Dendritic cell treated with granulocyte-macrophage colony-stimulating factor and Interleukin-4, amounts not matched to agents 40 ng/mL and 50 ng/mL, for 4 days (primary cell): ENCODE measurements at regions not wholly inside any gene's neighbourhood (a gene's known extent, or its start where the extent isn't known, plus 50 kb on each side); places are given as distances from the start of the nearest gene placed in this dataset.
"Not testable (repeated sequence)": the region's sequence is repeated elsewhere in the genome, so short reads cannot be mapped to it uniquely, and the experiment has no call there.

ENCODE experiments used
- H3K27ac Mint-ChIP-seq: one replicate; pipeline ENCODE4 v1.8.0; 2022; ENCODE audit warnings: mild to moderate bottlenecking, mixed read lengths
- H3K27me3 Mint-ChIP-seq: one replicate; pipeline ENCODE4 v1.8.0; 2022; ENCODE audit warnings: mild to moderate bottlenecking, mixed read lengths
- H3K36me3 Mint-ChIP-seq: one replicate; pipeline ENCODE4 v1.8.0; 2022; ENCODE audit warnings: low read depth, mixed read lengths
- H3K4me1 Mint-ChIP-seq: one replicate; pipeline ENCODE4 v1.8.0; 2022; ENCODE audit warnings: low read depth, mixed read lengths
- H3K4me3 Mint-ChIP-seq: one replicate; pipeline ENCODE4 v1.8.0; 2022; ENCODE audit warnings: mild to moderate bottlenecking, moderate library complexity, mixed read lengths
- H3K9me3 Mint-ChIP-seq: one replicate; pipeline ENCODE4 v1.8.0; 2022; ENCODE audit warnings: mixed read lengths
- intact Hi-C: fragments of 100-400 bp; cut with micrococcal nuclease; formaldehyde crosslinking; loops from one replicate; pipeline ENCODE4 v1.15.0; 2022

DNA sequence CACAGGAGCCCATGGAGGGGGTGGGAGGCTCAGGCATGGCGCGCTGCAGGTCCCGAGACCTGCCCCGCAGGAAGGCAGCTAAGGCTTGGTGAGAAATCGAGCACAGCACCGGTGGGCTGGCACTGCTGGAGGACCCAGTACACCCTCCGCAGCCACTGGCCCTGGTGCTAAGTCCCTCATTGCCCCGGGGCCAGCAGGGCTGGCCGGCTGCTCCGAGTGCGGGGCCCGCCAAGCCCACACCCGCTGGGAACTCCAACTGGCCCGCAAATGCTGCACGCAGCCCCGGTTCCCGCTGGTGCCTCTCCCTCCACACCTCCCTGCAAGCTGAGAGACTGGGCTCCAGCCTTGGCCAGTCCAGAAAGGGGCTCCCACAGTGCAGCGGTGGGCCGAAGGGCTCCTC is 349.8 kb downstream of the POM121L12 start:
- H3K27ac Mint-ChIP-seq, H3K4me3 Mint-ChIP-seq, H3K27me3 Mint-ChIP-seq, H3K36me3 Mint-ChIP-seq, intact Hi-C loops, H3K4me1 Mint-ChIP-seq: not testable (repeated sequence)
- peaks cover 30% of the 10 kb centered on the region for H3K9me3 Mint-ChIP-seq

DNA sequence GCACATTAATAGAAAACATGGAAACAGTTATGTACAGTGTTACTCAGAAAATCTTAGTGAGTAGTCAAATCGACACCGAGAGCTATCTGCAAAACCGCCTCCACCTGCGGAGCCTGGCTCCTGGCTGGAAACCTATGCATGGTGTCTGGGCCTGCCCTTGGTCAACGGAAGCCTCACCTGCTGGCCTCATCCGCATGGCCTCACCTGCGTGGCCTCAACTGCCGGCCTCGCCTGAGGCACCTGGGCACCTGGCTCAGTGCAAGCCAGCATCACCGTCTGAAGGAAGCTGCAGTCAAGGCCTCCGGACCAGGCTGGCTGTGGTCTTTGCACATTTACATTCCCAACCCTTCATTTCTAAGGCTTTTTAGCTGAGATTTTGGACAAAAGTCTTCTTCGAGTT is 352.1 kb downstream of the POM121L12 start:
- Mint-ChIP-seq H3K9me3 (peaks cover 30% of the 10 kb centered on the region), H3K27ac (no peak overlapping the region), H3K4me3 (no peak overlapping the region), H3K36me3 (no peaks in the 10 kb centered on the region), H3K27me3 (no peaks in the 10 kb centered on the region), H3K4me1 (no peaks in the 10 kb centered on the region)
- intact Hi-C loops = no loop called here

DNA sequence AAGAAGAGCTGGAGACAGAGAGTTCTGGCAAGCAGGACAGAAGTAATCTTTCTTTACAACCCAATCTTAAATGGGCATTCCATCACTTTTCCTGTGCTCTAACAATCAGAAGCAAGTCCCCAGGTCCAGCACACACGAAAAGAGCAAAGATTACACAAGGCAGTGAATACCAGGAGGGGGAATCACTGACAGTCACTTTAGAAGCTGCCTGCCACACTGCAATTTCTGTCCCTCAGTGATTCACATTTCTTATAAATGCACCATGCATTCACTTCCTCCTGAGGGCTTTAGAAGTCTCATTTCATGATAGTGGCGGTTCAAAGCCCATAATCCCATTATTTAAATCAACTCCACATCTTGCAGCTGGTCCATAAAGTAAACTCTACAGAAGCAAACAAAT is 362.5 kb downstream of the POM121L12 start:
- Mint-ChIP-seq H3K4me1 (no peaks in the 10 kb centered on the region), H3K27ac (no peak overlapping the region), H3K4me3 (no peak overlapping the region), H3K27me3 (no peaks in the 10 kb centered on the region), H3K36me3 (no peaks in the 10 kb centered on the region), H3K9me3 (peaks cover 37% of the 10 kb centered on the region)
- intact Hi-C loops = no loop called here

DNA sequence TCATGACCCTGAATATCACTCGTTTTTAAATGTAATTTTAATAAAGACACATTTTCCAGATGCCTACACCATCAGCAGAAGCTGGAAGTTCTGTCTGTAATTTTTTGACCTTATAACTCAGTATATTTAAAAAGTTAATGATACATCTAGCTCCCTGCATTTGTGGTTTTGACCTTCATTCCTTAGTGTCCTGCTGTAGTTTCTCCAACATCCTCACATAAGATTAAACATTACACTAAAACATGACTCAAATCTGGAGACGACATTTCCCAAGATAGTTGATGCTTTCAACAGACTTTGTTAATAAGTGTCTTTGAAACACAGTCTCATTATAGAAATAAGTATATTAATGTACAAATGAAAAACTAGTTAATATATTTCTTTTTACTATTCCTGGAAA is 363.1 kb downstream of the POM121L12 start:
- no peak overlapping the region for H3K4me3 Mint-ChIP-seq
- no peaks in the 10 kb centered on the region for H3K36me3 Mint-ChIP-seq
- no peaks in the 10 kb centered on the region for H3K27me3 Mint-ChIP-seq
- H3K27ac Mint-ChIP-seq = no peak overlapping the region
- peaks cover 37% of the 10 kb centered on the region for H3K9me3 Mint-ChIP-seq
- H3K4me1 Mint-ChIP-seq = no peaks in the 10 kb centered on the region
- intact Hi-C loops = no loop called here

DNA sequence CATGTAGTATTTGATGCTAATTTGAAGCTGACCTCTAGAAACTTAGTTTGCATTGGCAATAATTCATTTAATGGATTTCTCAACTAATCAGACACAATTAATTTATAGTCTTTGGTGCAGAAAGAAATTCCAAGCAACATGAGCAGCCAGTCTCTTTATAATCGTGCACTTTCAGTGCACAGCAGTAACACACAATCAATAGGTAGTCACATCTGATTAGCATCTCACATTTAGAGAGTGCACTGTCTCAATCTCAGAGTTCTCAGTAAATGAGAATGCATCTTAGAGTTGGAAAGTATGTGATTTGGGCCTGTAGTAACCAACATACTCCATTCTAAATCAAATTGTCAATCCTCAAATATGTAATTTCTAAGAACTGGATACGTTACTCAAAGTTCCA is 377.6 kb downstream of the POM121L12 start:
- no peak overlapping the region for H3K4me3 Mint-ChIP-seq
- H3K9me3 Mint-ChIP-seq = peaks cover 42% of the 10 kb centered on the region
- H3K27ac Mint-ChIP-seq = no peak overlapping the region
- no peaks in the 10 kb centered on the region for H3K36me3 Mint-ChIP-seq
- intact Hi-C loops = no loop called here
- no peaks in the 10 kb centered on the region for H3K27me3 Mint-ChIP-seq
- H3K4me1 Mint-ChIP-seq = no peaks in the 10 kb centered on the region

DNA sequence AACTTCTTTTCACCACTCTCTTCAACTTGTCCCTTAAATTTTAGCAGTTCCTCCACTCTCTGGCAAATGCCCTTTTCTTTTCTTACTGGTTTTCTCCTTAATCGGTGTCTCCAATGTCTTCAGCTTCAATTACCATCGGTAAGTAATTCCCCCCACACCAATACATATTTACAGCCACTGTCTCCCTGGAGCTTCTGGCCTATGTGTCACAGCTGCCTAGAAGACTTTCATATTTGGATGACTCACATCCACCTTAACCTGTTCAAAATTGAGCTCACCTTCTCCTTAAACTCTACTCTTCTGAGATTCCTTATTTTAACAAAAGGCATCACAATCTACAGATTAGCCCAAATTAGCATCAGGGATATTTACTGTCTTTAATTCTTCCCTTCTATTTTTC is 380.4 kb downstream of the POM121L12 start:
- peaks cover 54% of the 10 kb centered on the region for H3K9me3 Mint-ChIP-seq
- intact Hi-C loops = no loop called here

DNA sequence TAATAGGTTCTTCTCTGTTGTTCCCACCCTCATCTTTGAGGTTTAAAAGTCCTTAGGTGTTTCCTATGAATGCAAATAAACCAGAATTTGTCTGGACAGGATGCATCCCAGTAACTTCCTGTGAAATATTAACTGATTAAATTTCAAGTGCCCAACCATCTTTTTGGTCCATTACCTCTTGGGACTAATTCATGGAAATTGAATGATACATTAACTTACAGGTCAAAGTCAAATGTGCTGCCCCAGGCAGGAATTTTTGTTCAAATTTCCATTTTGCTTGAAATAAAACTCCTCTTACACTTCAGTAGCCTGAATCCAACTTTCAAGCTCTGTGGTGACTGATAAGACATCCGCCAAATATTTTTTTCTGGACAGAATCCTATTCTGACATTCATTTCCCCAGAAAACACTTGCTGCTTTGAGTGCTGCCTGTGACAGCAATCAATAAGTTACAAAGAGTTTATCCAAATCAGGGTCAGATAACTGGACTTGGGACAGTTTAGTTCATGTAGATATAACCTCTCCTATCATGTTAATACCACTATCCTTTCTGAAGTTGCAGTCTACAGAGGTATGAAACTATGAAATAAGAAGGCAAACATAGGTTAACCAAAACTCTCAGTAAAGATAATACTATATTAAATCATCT is 383.5 kb downstream of the POM121L12 start:
- H3K27me3 Mint-ChIP-seq = no peaks in the 10 kb centered on the region
- H3K36me3 Mint-ChIP-seq = no peaks in the 10 kb centered on the region
- intact Hi-C loops = no loop called here
- peaks cover 47% of the 10 kb centered on the region for H3K9me3 Mint-ChIP-seq
- no peak overlapping the region for H3K4me3 Mint-ChIP-seq
- no peak overlapping the region for H3K27ac Mint-ChIP-seq
- no peaks in the 10 kb centered on the region for H3K4me1 Mint-ChIP-seq

More for the DNA sequence above, 380.4 kb downstream of the POM121L12 start:
- H3K36me3 Mint-ChIP-seq = no peaks in the 10 kb centered on the region
- H3K27ac Mint-ChIP-seq = no peak overlapping the region
- H3K4me1 Mint-ChIP-seq = no peaks in the 10 kb centered on the region
- H3K27me3 Mint-ChIP-seq = no peaks in the 10 kb centered on the region
- no peak overlapping the region for H3K4me3 Mint-ChIP-seq

DNA sequence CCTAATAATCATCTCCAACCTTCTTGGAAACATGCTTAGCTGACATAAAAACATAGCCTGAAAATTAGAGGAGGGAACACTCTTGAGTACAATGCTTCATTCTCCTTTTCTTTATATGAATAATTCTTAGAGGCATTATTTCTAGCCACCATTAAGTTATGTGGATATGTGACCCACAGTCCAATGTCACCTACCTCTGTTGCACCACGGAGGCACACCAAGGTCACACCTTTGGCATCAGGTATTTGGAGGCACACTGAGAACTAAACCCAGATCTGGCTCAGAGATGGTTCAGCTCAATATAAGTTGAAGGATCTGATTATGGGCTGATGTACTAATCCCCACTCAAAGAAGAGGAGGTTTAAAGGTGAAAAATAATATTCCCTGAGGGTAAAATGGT is 385.1 kb downstream of the POM121L12 start:
- Mint-ChIP-seq H3K27me3 (no peaks in the 10 kb centered on the region), H3K9me3 (peaks cover 38% of the 10 kb centered on the region), H3K27ac (no peak overlapping the region), H3K4me3 (no peak overlapping the region), H3K4me1 (no peaks in the 10 kb centered on the region), H3K36me3 (no peaks in the 10 kb centered on the region)
- intact Hi-C loops = no loop called here

DNA sequence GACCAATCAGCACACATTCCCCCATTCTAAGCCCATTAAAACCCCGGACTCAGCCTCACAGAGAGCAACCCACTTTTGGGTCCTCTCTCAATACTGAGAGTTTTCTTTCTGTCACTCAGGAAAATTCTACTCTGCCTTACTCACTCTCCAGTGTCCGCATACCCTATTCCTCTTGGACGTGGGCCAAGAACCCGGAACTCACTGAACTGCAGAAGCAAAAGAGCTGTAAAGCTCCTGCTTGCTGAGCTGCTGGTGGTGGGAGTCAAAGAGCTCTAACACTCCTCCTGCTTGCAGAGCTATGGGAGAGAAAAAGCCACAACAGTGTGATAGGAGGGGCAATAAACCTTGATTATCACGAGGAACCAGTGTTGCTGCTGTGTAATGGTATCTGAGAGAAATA is 386.9 kb downstream of the POM121L12 start:
- H3K36me3 Mint-ChIP-seq = no peaks in the 10 kb centered on the region
- peaks cover 44% of the 10 kb centered on the region for H3K9me3 Mint-ChIP-seq

DNA sequence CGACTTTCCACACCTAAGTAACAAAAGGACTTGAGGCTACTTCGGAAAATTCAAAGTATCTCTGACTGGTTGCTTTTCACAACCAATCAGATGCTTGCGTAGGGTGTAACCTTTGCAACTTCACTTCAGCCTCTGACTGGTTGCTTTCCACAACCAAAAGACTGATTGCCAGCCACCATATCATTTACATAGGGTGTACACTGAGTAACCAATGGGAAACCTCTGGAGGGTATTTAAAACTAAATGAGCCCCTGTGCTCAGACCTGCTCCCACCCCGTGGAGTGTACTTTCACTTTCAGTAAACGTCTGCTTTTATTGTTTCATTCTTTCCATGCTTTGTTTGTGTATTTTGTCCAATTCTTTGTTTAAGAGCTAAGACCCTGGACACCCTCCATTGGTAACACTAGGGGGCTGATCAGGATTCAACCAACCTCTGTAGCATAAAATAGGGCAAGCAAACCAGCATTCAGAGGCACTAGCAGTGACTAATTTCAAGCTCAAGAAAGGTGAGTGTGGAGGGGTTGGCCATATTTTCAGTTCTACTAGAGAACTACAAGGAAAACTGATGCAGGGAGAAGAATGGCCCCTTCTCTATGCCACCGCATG is 390.8 kb downstream of the POM121L12 start:
- no peaks in the 10 kb centered on the region for H3K27me3 Mint-ChIP-seq
- H3K9me3 Mint-ChIP-seq = peaks cover 34% of the 10 kb centered on the region
- H3K36me3 Mint-ChIP-seq = no peaks in the 10 kb centered on the region
- no peaks in the 10 kb centered on the region for H3K4me1 Mint-ChIP-seq
- H3K4me3 Mint-ChIP-seq = no peak overlapping the region
- no peak overlapping the region for H3K27ac Mint-ChIP-seq
- intact Hi-C loops = no loop called here

More for the DNA sequence above, 386.9 kb downstream of the POM121L12 start:
- Mint-ChIP-seq H3K27me3 (no peaks in the 10 kb centered on the region), H3K27ac (no peak overlapping the region), H3K4me1 (no peaks in the 10 kb centered on the region), H3K4me3 (no peak overlapping the region)
- intact Hi-C loops = no loop called here

DNA sequence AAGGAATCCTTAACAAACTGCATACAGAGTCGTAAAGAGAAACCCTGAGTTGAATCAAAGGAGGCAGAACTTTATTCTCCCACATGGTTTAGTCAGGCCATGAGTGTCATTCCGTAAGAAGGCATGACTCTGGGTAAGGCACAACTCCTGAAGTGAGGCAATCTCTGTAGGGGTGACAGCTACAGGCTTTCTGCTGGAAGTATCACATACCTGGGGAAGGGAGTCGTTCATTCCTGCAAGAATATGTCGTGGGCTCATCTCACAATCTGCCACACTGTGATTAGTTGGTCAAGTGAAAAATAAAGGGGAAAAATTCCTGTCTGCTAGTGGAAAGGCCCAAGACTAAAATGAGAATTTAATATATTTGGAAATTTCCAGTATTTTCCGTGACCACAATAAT is 392.6 kb downstream of the POM121L12 start:
- Mint-ChIP-seq H3K9me3 (peaks cover 26% of the 10 kb centered on the region), H3K4me1 (no peaks in the 10 kb centered on the region), H3K4me3 (no peak overlapping the region), H3K36me3 (no peaks in the 10 kb centered on the region), H3K27ac (no peak overlapping the region), H3K27me3 (no peaks in the 10 kb centered on the region)
- intact Hi-C loops = no loop called here

DNA sequence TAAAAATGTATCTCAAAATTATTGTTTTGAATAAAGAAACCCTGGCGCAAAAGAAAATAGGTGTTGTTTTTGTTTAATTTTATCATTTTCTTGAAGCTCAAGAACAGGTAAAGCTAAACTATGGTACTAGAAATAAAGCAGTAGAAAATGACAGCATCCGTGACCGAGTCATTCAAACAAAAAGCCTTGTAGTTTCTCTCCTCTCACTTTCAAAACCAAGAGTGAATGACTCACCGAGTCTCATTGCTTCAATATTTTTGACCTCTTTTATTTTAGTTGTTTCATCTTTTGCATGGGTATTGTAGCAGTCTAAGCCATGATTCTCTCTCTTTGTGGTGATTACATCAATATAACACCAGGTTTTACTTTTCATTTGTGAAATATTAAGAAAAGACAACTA is 396.5 kb downstream of the POM121L12 start:
- intact Hi-C loops = no loop called here
- no peaks in the 10 kb centered on the region for H3K27me3 Mint-ChIP-seq
- H3K9me3 Mint-ChIP-seq = peaks cover 12% of the 10 kb centered on the region

DNA sequence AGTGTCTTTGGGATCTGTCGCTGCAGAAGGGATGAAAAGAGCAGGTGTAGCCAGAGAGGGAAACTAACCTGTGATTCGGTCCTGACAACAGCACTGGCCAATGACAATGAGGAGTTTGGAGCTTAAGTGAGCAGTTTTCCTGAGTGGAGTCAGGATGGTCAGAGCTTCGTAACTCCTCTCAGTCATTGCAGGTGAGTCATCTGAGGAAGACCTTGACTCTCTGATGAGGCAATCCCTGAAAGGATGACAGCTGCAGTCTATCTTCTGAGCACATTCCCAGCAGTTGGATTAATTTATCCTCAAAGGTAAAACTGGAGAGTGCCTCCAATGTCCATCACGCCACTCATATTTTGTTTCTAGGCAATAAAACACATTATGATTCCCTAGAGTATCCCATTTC is 401.9 kb downstream of the POM121L12 start:
- intact Hi-C loops = no loop called here
- H3K9me3 Mint-ChIP-seq = peaks cover 12% of the 10 kb centered on the region
- H3K36me3 Mint-ChIP-seq = no peaks in the 10 kb centered on the region
- H3K4me1 Mint-ChIP-seq = no peaks in the 10 kb centered on the region
- H3K27ac Mint-ChIP-seq = no peak overlapping the region
- H3K27me3 Mint-ChIP-seq = no peaks in the 10 kb centered on the region
- H3K4me3 Mint-ChIP-seq = no peak overlapping the region

More for the DNA sequence above, 396.5 kb downstream of the POM121L12 start:
- H3K4me3 Mint-ChIP-seq = no peak overlapping the region
- H3K27ac Mint-ChIP-seq = no peak overlapping the region
- H3K36me3 Mint-ChIP-seq = no peaks in the 10 kb centered on the region
- no peaks in the 10 kb centered on the region for H3K4me1 Mint-ChIP-seq

DNA sequence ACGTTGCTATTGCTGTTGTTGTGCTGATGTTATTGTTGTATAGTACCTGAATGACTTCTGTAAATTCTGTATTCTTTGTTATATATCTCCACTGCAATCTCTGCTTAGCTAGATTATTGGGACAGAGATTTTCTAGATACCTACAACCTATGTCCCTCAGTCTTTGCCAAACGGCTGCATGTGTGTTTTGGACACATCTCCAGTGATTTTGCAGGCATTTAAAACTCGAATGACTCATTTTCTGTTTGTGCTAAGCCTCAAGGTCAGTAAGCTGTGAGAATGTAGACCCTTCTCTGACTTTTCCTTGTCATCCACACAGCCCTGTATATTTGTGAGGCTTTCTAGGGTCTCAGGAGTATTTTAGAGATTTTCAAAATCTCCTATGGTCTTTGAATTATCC is 410.7 kb downstream of the POM121L12 start:
- Mint-ChIP-seq H3K9me3 (no peaks in the 10 kb centered on the region), H3K4me3 (no peak overlapping the region), H3K27ac (no peak overlapping the region), H3K27me3 (no peaks in the 10 kb centered on the region), H3K4me1 (no peaks in the 10 kb centered on the region), H3K36me3 (no peaks in the 10 kb centered on the region)
- intact Hi-C loops = no loop called here

DNA sequence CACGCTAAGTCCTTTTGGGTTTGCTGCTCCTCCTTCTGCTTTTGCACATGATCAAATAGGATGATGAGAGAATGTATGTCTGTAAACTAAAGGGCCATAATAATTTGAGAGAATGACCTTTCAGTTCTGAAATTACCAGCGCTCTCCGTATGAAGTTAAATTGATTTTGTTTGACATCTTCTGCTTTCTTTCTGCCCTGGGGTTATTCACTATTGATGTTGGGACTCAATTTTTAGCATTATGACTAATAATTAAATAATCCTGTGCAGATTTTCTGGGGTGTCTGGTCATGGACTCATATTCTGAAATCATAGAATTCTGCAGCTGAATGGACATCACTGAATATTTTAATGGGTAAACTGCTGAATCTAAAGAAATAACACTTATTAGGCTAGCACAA is 423.2 kb downstream of the POM121L12 start:
- intact Hi-C loops = no loop called here
- Mint-ChIP-seq H3K4me3 (no peak overlapping the region), H3K4me1 (no peaks in the 10 kb centered on the region), H3K9me3 (no peaks in the 10 kb centered on the region), H3K27ac (no peak overlapping the region), H3K36me3 (no peaks in the 10 kb centered on the region), H3K27me3 (no peaks in the 10 kb centered on the region)
